GM23338 (cell line): ENCODE measurements at regions not wholly inside any gene's neighbourhood (a gene's known extent, or its start where the extent isn't known, plus 50 kb on each side); places are given as distances from the start of the nearest gene placed in this dataset.

Experiments
- ATAC-seq: fragments of 200-7000 bp; cut with Tn5 transposase; 3 replicates; pipeline ENCODE4 v1.9.1; 2020
- DNase-seq: peaks from one replicate; pipeline ENCODE4 v3.0.0-alpha.2; 2015; ENCODE audit warnings: low spot score
- H2AFZ ChIP-seq: fragments of 200-600 bp; sonication (generic); 2 replicates; pipeline ENCODE4 v1.8.0; 2016; ENCODE audit warnings: antibody characterized with exemption, mild to moderate bottlenecking, moderate library complexity
- H3F3A ChIP-seq: fragments of 200-600 bp; sonication (generic); replicated peaks from 2 replicates; pipeline ENCODE4 v1.8.0; 2017; ENCODE audit warnings: antibody characterized with exemption, mixed run types, low read depth
- H3K27ac ChIP-seq: fragments of 200-600 bp; sonication (generic); 2 replicates; pipeline ENCODE4 v1.6.1; 2016; ENCODE audit warnings: low read depth
- H3K27me3 ChIP-seq: fragments of 200-600 bp; sonication (generic); 2 replicates; pipeline ENCODE4 v1.8.0; 2016; ENCODE audit warnings: mild to moderate bottlenecking, mixed run types, moderate library complexity; ENCODE audit not compliant: insufficient read depth
- H3K36me3 ChIP-seq: fragments of 200-600 bp; sonication (generic); 2 replicates; pipeline ENCODE4 v1.8.0; 2016; ENCODE audit warnings: mild to moderate bottlenecking; ENCODE audit not compliant: insufficient read depth
- H3K4me1 ChIP-seq: fragments of 200-600 bp; sonication (generic); 2 replicates; pipeline ENCODE4 v1.8.0; 2016; ENCODE audit warnings: mild to moderate bottlenecking, moderate library complexity; ENCODE audit not compliant: insufficient read depth
- H3K4me2 ChIP-seq: fragments of 200-600 bp; sonication (generic); 2 replicates; pipeline ENCODE4 v1.7.1; 2017; ENCODE audit warnings: mixed run types
- H3K4me3 ChIP-seq: fragments of 200-600 bp; sonication (generic); 2 replicates; pipeline ENCODE4 v1.6.1; 2016; ENCODE audit warnings: mixed run types
- H3K79me2 ChIP-seq: fragments of 200-600 bp; sonication (generic); replicated peaks from 2 replicates; pipeline ENCODE4 v1.8.0; 2017; ENCODE audit warnings: mild to moderate bottlenecking; ENCODE audit not compliant: insufficient read depth
- H3K9me2 ChIP-seq: fragments of 200-600 bp; sonication (generic); 2 replicates; pipeline ENCODE4 v1.8.0; 2017; ENCODE audit not compliant: insufficient read depth
- H4K20me1 ChIP-seq: fragments of 200-600 bp; sonication (generic); replicated peaks from 2 replicates; pipeline ENCODE4 v1.8.0; 2017; ENCODE audit warnings: mild to moderate bottlenecking; ENCODE audit not compliant: insufficient read depth
- H3K27ac Mint-ChIP-seq: 2 replicates; pipeline ENCODE4 v1.8.0; 2020; ENCODE audit warnings: inconsistent platforms, mild to moderate bottlenecking, moderate library complexity, mixed read lengths
- H3K27me3 Mint-ChIP-seq: 3 replicates; pipeline ENCODE4 v1.8.0; 2022; ENCODE audit warnings: low read depth, mild to moderate bottlenecking, moderate library complexity, mixed read lengths, inconsistent platforms; ENCODE audit not compliant: insufficient read depth, poor library complexity
- H3K36me3 Mint-ChIP-seq: 3 replicates; pipeline ENCODE4 v1.8.0; 2021; ENCODE audit warnings: low read depth, mild to moderate bottlenecking, inconsistent platforms, moderate library complexity, mixed read lengths
- H3K4me1 Mint-ChIP-seq: 3 replicates; pipeline ENCODE4 v1.8.0; 2020; ENCODE audit warnings: mild to moderate bottlenecking, inconsistent platforms, mixed read lengths
- H3K4me3 Mint-ChIP-seq: 3 replicates; pipeline ENCODE4 v1.8.0; 2021; ENCODE audit warnings: moderate library complexity, mild to moderate bottlenecking, inconsistent platforms, mixed read lengths
- H3K9me3 Mint-ChIP-seq: 3 replicates; pipeline ENCODE4 v1.8.0; 2020; ENCODE audit warnings: moderate library complexity, mild to moderate bottlenecking, inconsistent platforms, mixed read lengths
- CREB1 ChIP-seq: fragments of 250-450 bp; sonication (Bioruptor Pico); IDR thresholded peaks from 2 replicates; pipeline ENCODE4 v1.5.0; 2020; ENCODE audit warnings: low read depth, mild to moderate bottlenecking, moderate library complexity
- CTCF ChIP-seq, 2 experiments: fragments of 200-600 bp in 1 of 2; sonication (generic) in 1 of 2; conservative IDR thresholded peaks; 2 replicates each; pipeline versions ENCODE4 v1.5.1 to v1.6.1; 2016 to 2017; ENCODE audit warnings: antibody characterized with exemption in 2 of 2, low read depth in 2 of 2, mild to moderate bottlenecking in 2 of 2, moderate library complexity in 1 of 2
- ETS1 ChIP-seq: IDR thresholded peaks from 2 replicates; pipeline ENCODE4 v1.6.1; 2016; ENCODE audit warnings: antibody characterized with exemption
- EZH2 ChIP-seq: fragments of 200-600 bp; sonication (generic); IDR thresholded peaks from one replicate; pipeline ENCODE4 v1.8.0; 2017; ENCODE audit warnings: antibody characterized with exemption, mild to moderate bottlenecking, low read depth; ENCODE audit not compliant: unreplicated experiment
- EZH2phosphoT487 ChIP-seq: fragments of 200-600 bp; sonication (generic); IDR thresholded peaks from one replicate; pipeline ENCODE4 v1.8.1; 2018; ENCODE audit warnings: antibody characterized with exemption; ENCODE audit not compliant: unreplicated experiment
- JUNB ChIP-seq: IDR thresholded peaks from one replicate; pipeline ENCODE4 v1.6.1; 2016; ENCODE audit warnings: antibody characterized with exemption; ENCODE audit not compliant: unreplicated experiment
- NANOG ChIP-seq: IDR thresholded peaks from 2 replicates; pipeline ENCODE4 v1.6.1; 2016; ENCODE audit warnings: antibody characterized with exemption, borderline replicate concordance
- POLR2AphosphoS5 ChIP-seq: IDR thresholded peaks from 2 replicates; pipeline ENCODE4 v1.6.1; 2016; ENCODE audit warnings: antibody characterized with exemption, low read depth
- REST ChIP-seq: IDR thresholded peaks from one replicate; pipeline ENCODE4 v1.6.1; 2018; ENCODE audit warnings: antibody characterized with exemption; ENCODE audit not compliant: unreplicated experiment
- STAT1 ChIP-seq: IDR thresholded peaks from one replicate; pipeline ENCODE4 v1.6.1; 2016; ENCODE audit warnings: antibody characterized with exemption; ENCODE audit not compliant: unreplicated experiment
- ZNF114 ChIP-seq: fragments of 250-450 bp; sonication (Bioruptor Pico); IDR thresholded peaks from 2 replicates; pipeline ENCODE4 v1.5.0; 2020; ENCODE audit warnings: mild to moderate bottlenecking, moderate library complexity
- ZNF331 ChIP-seq: fragments of 250-450 bp; sonication (Bioruptor Pico); IDR thresholded peaks from 2 replicates; pipeline ENCODE4 v1.5.0; 2020; ENCODE audit warnings: low read depth, mild to moderate bottlenecking, moderate library complexity
- ZNF462 ChIP-seq: fragments of 250-450 bp; sonication (Bioruptor Pico); IDR thresholded peaks from 2 replicates; pipeline ENCODE4 v1.5.0; 2020; ENCODE audit warnings: mild to moderate bottlenecking, moderate library complexity

GRCh38 chr7:24346716-24347115 is 62.7 kb downstream of the NPY start:
- H2AFZ ChIP-seq = no peak overlapping the region

More at GRCh38 chr7:24346716-24347115, 62.7 kb downstream of the NPY start:
- Histone ChIP-seq H3K9me2 (0 out of 2 replicates have a peak, but pooled peaks cover 7% of the 10 kb centered on the region), H3K79me2 (no peaks in the 10 kb centered on the region; the same call in 1 of the 2 replicates), H3K36me3 (no peaks in the 10 kb centered on the region), H3K4me3 (no peak overlapping the region), H4K20me1 (no peaks in the 10 kb centered on the region), H3K27me3 (no peaks in the 10 kb centered on the region), H3F3A (no peaks in the 10 kb centered on the region), H3K4me1 (peaks cover 13% of the 10 kb centered on the region), H3K4me2 (no peak overlapping the region), H3K27ac (no peak overlapping the region)
- peaks cover 3% of the 10 kb centered on the region for H3K36me3 Mint-ChIP-seq
- H3K27ac Mint-ChIP-seq = no peak overlapping the region
- TF ChIP-seq EZH2phosphoT487 = no peak
- no peak for TF ChIP-seq EZH2
- TF ChIP-seq ZNF331 (CRISPR knock-in tag) = no peak
- no peak for TF ChIP-seq CTCF (conservative IDR thresholded peaks at IDR 0.05; ENCODE audit: low read depth in 2 of 2)
- TF ChIP-seq CREB1 (CRISPR knock-in tag) = no peak
- no peak for TF ChIP-seq NANOG
- TF ChIP-seq STAT1 = no peak
- TF ChIP-seq REST = no peak
- no peak for TF ChIP-seq POLR2AphosphoS5
- TF ChIP-seq ETS1 = no peak
- TF ChIP-seq ZNF114 (CRISPR knock-in tag) = no peak
- TF ChIP-seq ZNF462 = no peak
- no peak for TF ChIP-seq JUNB
- H3K9me3 Mint-ChIP-seq = no peaks in the 10 kb centered on the region
- DNase-seq (no peak), ATAC-seq (no peak)
- no peaks in the 10 kb centered on the region for H3K27me3 Mint-ChIP-seq
- peaks cover 19% of the 10 kb centered on the region for H3K4me1 Mint-ChIP-seq
- no peak overlapping the region for H3K4me3 Mint-ChIP-seq
